Endodermal cell (in vitro differentiated cells): ENCODE measurements at regions not wholly inside any gene's neighbourhood (a gene's known extent, or its start where the extent isn't known, plus 50 kb on each side); places are given as distances from the start of the nearest gene placed in this dataset.

Source experiments
- DNase-seq: peaks from one replicate; pipeline ENCODE4 v3.0.0-alpha.2; 2017
- H3K27ac ChIP-seq: 2 replicates; pipeline ENCODE4 v1.5.1; 2013; ENCODE audit warnings: mild to moderate bottlenecking, low read depth, low read length, moderate library complexity
- H3K27me3 ChIP-seq: 2 replicates; pipeline ENCODE4 v1.6.1; 2013; ENCODE audit warnings: mild to moderate bottlenecking, low read length, moderate library complexity; ENCODE audit not compliant: insufficient read depth, control insufficient read depth, poor library complexity, severe bottlenecking
- H3K36me3 ChIP-seq: 2 replicates; pipeline ENCODE4 v1.7.0; 2013; ENCODE audit warnings: mild to moderate bottlenecking, low read length, moderate library complexity; ENCODE audit not compliant: control insufficient read depth, insufficient read depth
- H3K4me1 ChIP-seq: one replicate; pipeline ENCODE4 v1.7.0; 2013; ENCODE audit warnings: low read length; ENCODE audit not compliant: control insufficient read depth, insufficient read depth
- H3K4me3 ChIP-seq: 2 replicates; pipeline ENCODE4 v1.5.1; 2013; ENCODE audit warnings: mild to moderate bottlenecking, low read length, moderate library complexity
- H3K9ac ChIP-seq: 2 replicates; pipeline ENCODE4 v1.6.1; 2013; ENCODE audit warnings: mild to moderate bottlenecking, low read length, moderate library complexity; ENCODE audit not compliant: poor library complexity, severe bottlenecking; ENCODE audit errors: extremely low read depth
- H3K9me3 ChIP-seq: 2 replicates; pipeline ENCODE4 v1.6.1; 2013; ENCODE audit warnings: mild to moderate bottlenecking, low read length, moderate library complexity; ENCODE audit not compliant: control insufficient read depth
- H3K27ac Mint-ChIP-seq: 2 replicates; pipeline ENCODE4 v1.8.0; 2020; ENCODE audit warnings: mixed read lengths
- H3K27me3 Mint-ChIP-seq: 2 replicates; pipeline ENCODE4 v1.8.0; 2021; ENCODE audit warnings: mild to moderate bottlenecking, mixed read lengths; ENCODE audit not compliant: insufficient read depth
- H3K36me3 Mint-ChIP-seq: 2 replicates; pipeline ENCODE4 v1.8.0; 2020; ENCODE audit warnings: low read depth, mixed read lengths
- H3K4me1 Mint-ChIP-seq: 2 replicates; pipeline ENCODE4 v1.8.0; 2020; ENCODE audit warnings: mixed read lengths
- H3K4me3 Mint-ChIP-seq: 2 replicates; pipeline ENCODE4 v1.8.0; 2020; ENCODE audit warnings: mild to moderate bottlenecking, moderate library complexity, mixed read lengths
- H3K9me3 Mint-ChIP-seq: 2 replicates; pipeline ENCODE4 v1.8.0; 2020; ENCODE audit warnings: mild to moderate bottlenecking, mixed read lengths
- CTCF ChIP-seq: fragments of 200-600 bp; sonication (generic); conservative IDR thresholded peaks from 2 replicates; pipeline ENCODE4 v1.5.0; 2021; ENCODE audit warnings: antibody characterized with exemption, mild to moderate bottlenecking
- WGBS, 2 experiments: methylation state at CpG; one replicate each; pipeline versions ENCODE4 v1.1.5 to v1.1.7; 2013; ENCODE audit warnings: missing lambda C conversion rate in 2 of 2, mixed read lengths in 1 of 2; ENCODE audit not compliant: insufficient coverage in 1 of 2, insufficient read length in 1 of 2; 5-methylcytosine and 5-hydroxymethylcytosine counted together

- Histone ChIP-seq H3K27me3 (no peaks in the 10 kb centered on the region), H3K9ac (no peak overlapping the region), H3K9me3 (no peaks in the 10 kb centered on the region), H3K27ac (no peak overlapping the region), H3K4me3 (no peak overlapping the region), H3K4me1 (no peaks in the 10 kb centered on the region), H3K36me3 (no peaks in the 10 kb centered on the region)
- Mint-ChIP-seq H3K27me3 (no peaks in the 10 kb centered on the region), H3K4me3 (no peak overlapping the region), H3K9me3 (no peaks in the 10 kb centered on the region), H3K36me3 (no peaks in the 10 kb centered on the region), H3K4me1 (no peaks in the 10 kb centered on the region), H3K27ac (no peak overlapping the region)
- no peak for TF ChIP-seq CTCF
- DNase-seq = no peak
- 70 to 85% methylated on average over 3 to 5 of the region's 5 CpGs for WGBS, 2 experiments
Measured at GRCh38 chr5:14937254-14937653, 65.7 kb upstream of the ANKH start.

GRCh38 chr5:14936588-14936987 is 65.0 kb upstream of the ANKH start:
- H3K27ac Mint-ChIP-seq = no peak overlapping the region
- Histone ChIP-seq H3K36me3 (no peaks in the 10 kb centered on the region), H3K27ac (no peak overlapping the region), H3K9me3 (no peaks in the 10 kb centered on the region), H3K27me3 (no peaks in the 10 kb centered on the region), H3K4me1 (no peaks in the 10 kb centered on the region), H3K9ac (no peak overlapping the region), H3K4me3 (no peak overlapping the region)
- no peak for TF ChIP-seq CTCF
- no peak for DNase-seq
- 90 to 100% methylated on average over 2 of the region's 2 CpGs for WGBS, 2 experiments
- H3K4me1 Mint-ChIP-seq = no peaks in the 10 kb centered on the region
- no peaks in the 10 kb centered on the region for H3K9me3 Mint-ChIP-seq
- H3K27me3 Mint-ChIP-seq = no peaks in the 10 kb centered on the region
- no peaks in the 10 kb centered on the region for H3K36me3 Mint-ChIP-seq
- H3K4me3 Mint-ChIP-seq = no peak overlapping the region

- Histone ChIP-seq H3K4me1 (no peaks in the 10 kb centered on the region), H3K36me3 (no peaks in the 10 kb centered on the region), H3K27me3 (no peaks in the 10 kb centered on the region), H3K4me3 (no peak overlapping the region), H3K9me3 (no peaks in the 10 kb centered on the region), H3K27ac (no peak overlapping the region), H3K9ac (no peak overlapping the region)
- no peak for TF ChIP-seq CTCF
- WGBS, 2 experiments = 92 to 100% methylated on average over 1 to 3 of the region's 3 CpGs
- Mint-ChIP-seq H3K9me3 (no peaks in the 10 kb centered on the region), H3K4me3 (no peak overlapping the region), H3K27me3 (no peaks in the 10 kb centered on the region), H3K27ac (no peak overlapping the region), H3K36me3 (no peaks in the 10 kb centered on the region), H3K4me1 (no peaks in the 10 kb centered on the region)
- no peak for DNase-seq
Measured at GRCh38 chr5:14935341-14935740, 63.8 kb upstream of the ANKH start.
